ENCODE measurements at regions not wholly inside any gene's neighbourhood (a gene's known extent, or its start where the extent isn't known, plus 50 kb on each side); places are given as distances from the start of the nearest gene placed in this dataset.

- TF ChIP-seq ZNF274 (IDR thresholded peaks at IDR 0.05; ENCODE audit: low read depth, low read length) (no peak), YY1 (IDR thresholded peaks at IDR 0.05; ENCODE audit: insufficient read depth, insufficient read length) (no peak)
Observed at GRCh38 chr3:105997466-105997799, 128.6 kb upstream of the CBLB start.
